ENCODE measurements at regions not wholly inside any gene's neighbourhood (a gene's known extent, or its start where the extent isn't known, plus 50 kb on each side); places are given as distances from the start of the nearest gene placed in this dataset.
"Not testable (repeated sequence)": the region's sequence is repeated elsewhere in the genome, so short reads cannot be mapped to it uniquely, and the experiment has no call there.

GRCh38 chr5:164224772-164225171 lies 719.4 kb downstream of the MAT2B start:
- no peak for DNase-seq

GRCh38 chr5:164230341-164230740 lies 724.9 kb downstream of the MAT2B start:
- no peak for DNase-seq

- no peak for DNase-seq
Observed at GRCh38 chr5:164233791-164234190, 728.4 kb downstream of the MAT2B start.

- no peak for DNase-seq
Observed at GRCh38 chr5:164234321-164234720, 728.9 kb downstream of the MAT2B start.

GRCh38 chr5:164235300-164235891 lies 730.0 kb downstream of the MAT2B start:
- no peak for DNase-seq

- no peak for DNase-seq
Observed at GRCh38 chr5:164237486-164237885, 732.1 kb downstream of the MAT2B start.

GRCh38 chr5:164251781-164252180 lies 746.4 kb downstream of the MAT2B start:
- not testable (repeated sequence) for DNase-seq

- DNase-seq: no peak
Observed at GRCh38 chr5:164253764-164254163, 748.3 kb downstream of the MAT2B start.

GRCh38 chr5:164255598-164256213 lies 750.3 kb downstream of the MAT2B start:
- DNase-seq: no peak

- no peak for DNase-seq
Observed at GRCh38 chr5:164256351-164256750, 750.9 kb downstream of the MAT2B start.

GRCh38 chr5:164256954-164257353 lies 751.5 kb downstream of the MAT2B start:
- DNase-seq: no peak

- no peak for DNase-seq
Observed at GRCh38 chr5:164265566-164265965, 760.1 kb downstream of the MAT2B start.

GRCh38 chr5:164266571-164266970 lies 761.2 kb downstream of the MAT2B start:
- no peak for DNase-seq

- DNase-seq: no peak
Observed at GRCh38 chr5:164277720-164278119, 772.3 kb downstream of the MAT2B start.

- no peak for DNase-seq
Observed at GRCh38 chr5:164289526-164289925, 784.1 kb downstream of the MAT2B start.

GRCh38 chr5:164296603-164297080 lies 791.2 kb downstream of the MAT2B start:
- DNase-seq: peak; percentile 49 to 56

GRCh38 chr5:164298165-164298564 lies 792.7 kb downstream of the MAT2B start:
- DNase-seq: no peak

- no peak for DNase-seq
Observed at GRCh38 chr5:164300295-164300694, 794.9 kb downstream of the MAT2B start.

- no peak for DNase-seq
Observed at GRCh38 chr5:164301136-164301535, 795.7 kb downstream of the MAT2B start.

- no peak for DNase-seq
Observed at GRCh38 chr5:164301708-164302107, 796.3 kb downstream of the MAT2B start.

GRCh38 chr5:164302533-164303235 lies 797.3 kb downstream of the MAT2B start:
- DNase-seq: no peak

- DNase-seq: no peak
Observed at GRCh38 chr5:164303646-164304215, 798.3 kb downstream of the MAT2B start.

GRCh38 chr5:164306662-164307061 lies 801.2 kb downstream of the MAT2B start:
- no peak for DNase-seq

GRCh38 chr5:164312801-164313200 lies 807.4 kb downstream of the MAT2B start:
- DNase-seq: no peak
